Hepatic stellate cell (primary cell): ENCODE measurements at regions not wholly inside any gene's neighbourhood (a gene's known extent, or its start where the extent isn't known, plus 50 kb on each side); places are given as distances from the start of the nearest gene placed in this dataset.
A peak's percentile ranks its signal among the peaks of the same experiment; 100 is the strongest.

Experiments
- DNase-seq: peaks from one replicate; pipeline ENCODE4 v3.0.0; 2011; ENCODE audit warnings: low spot score

DNA sequence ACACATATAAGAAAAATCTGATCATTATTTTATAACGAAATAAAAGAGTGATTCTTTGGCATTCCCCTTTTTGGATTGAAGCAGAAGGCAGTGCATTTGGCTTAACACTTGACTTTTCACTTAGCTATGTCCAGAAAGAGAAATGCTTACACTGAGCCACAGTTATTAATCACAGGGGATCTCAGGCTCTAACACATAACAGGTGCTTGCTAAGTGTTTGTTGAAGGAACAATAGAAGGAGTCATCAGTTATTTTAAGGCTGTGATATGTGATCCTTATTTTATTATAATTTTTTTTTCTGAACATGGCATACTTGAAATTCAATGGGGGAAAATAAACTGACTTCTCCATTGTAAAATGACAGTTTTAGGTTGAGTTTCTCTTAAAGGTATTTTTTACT, 209.5 kb downstream of the UBE2E3 start:
- DNase-seq = no peak

DNA sequence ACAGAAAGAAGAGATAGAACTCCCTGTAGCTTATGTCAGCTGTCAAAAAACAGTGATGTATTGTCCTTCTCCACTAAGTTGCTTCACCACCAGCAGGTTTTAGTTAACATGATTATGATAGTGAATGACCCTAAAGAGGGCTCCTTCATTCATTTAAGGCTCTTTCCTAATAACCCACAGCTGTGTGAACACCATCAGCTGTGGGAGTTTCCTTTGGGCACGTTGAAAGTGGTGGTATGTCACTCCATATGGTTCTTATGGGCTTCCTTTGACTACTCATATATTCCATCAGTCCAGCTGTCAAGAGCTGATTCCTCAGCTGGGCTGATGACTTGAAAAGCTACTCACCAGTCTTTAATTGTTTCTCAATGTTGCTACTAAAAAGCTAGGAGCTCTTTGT, 210.3 kb downstream of the UBE2E3 start:
- no peak for DNase-seq

GRCh38 chr2:181193550-181193949, 213.1 kb downstream of the UBE2E3 start:
- DNase-seq = no peak

- no peak for DNase-seq
Measured at GRCh38 chr2:181196401-181196800, 216.0 kb downstream of the UBE2E3 start.

GRCh38 chr2:181197140-181197760, 216.8 kb downstream of the UBE2E3 start:
- no peak for DNase-seq

GRCh38 chr2:181198183-181198864, 217.9 kb downstream of the UBE2E3 start:
- no peak for DNase-seq

GRCh38 chr2:181203412-181203811, 223.0 kb downstream of the UBE2E3 start:
- DNase-seq = peak; percentile 30

DNA sequence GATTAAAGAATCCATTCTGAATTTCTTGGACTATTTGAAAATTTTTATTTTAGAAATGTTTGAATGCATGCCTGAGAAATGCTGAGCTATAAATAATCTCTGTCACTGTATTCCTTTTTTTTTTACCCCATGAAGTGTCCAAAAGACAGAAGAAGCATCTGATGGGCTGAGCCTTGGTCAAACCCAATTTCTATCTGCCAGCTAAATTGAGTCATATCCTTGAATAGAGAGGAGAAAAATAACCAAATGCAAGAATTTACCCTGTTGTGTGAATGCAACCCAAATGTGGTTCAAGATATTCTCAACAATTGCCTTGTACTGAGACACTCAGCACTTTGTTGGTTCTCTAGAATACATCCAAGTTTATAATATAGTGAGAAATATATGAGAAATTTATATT, 223.5 kb downstream of the UBE2E3 start:
- peak; percentile 1 for DNase-seq

DNA sequence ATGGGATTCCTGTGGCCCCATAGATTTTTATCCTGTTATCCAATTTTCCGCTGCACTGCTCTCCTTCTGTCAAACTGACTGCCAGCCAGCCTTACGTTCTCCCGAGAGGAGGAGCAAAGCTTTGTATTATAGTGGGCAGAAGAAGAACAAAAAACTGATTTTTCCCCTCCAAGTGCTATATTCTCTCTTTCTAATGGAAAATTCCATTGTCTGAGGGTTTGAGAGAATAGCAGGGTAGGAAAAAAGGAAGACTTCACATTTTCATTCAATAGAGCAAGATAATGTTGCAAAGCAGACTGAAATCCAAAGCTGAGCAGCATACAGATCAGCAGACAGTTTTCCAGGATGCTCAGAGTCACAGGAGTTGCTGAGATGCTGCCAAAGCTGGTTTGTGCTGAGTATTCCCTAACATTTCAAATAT, 238.0 kb downstream of the UBE2E3 start:
- no peak for DNase-seq

- no peak for DNase-seq
Measured at GRCh38 chr2:181223234-181223633, 234.0 kb upstream of the ITGA4 start.

DNA sequence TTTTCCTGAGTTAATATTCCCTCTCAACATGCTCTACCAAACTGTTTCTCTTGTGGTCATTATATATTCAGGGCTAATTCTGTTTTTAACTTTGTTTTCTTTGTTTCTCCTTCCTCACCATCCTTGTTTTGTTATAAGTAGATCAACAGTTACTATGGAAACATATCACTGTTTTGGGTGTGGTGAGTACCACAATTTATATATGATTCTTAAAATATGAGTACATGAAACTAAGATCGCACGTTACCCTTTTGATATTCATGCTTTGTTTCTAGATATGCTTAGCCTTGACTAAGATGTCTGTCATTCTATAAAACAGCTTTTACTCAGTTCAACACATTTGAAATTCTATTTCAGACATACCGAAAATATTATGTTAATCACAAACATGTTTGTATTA, 232.3 kb upstream of the ITGA4 start:
- DNase-seq = no peak

DNA sequence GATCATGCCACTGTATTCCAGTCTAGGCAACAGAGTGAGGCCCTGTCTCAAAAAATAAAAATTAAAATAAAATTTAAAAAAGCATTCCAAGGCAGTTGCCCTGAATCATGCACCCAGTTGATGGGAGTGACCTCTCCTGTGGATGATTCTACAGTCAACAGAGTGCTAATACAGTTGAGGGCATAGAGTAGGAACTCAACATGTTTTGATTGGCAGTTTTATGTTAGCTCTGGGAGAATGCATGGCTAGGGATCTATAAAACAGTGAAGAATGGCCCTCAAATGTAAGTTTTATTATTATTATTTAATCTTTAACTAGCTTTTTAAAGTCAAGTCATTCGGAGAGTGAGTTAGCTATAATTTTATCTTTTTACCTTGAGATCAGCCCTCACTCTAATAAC, 228.5 kb upstream of the ITGA4 start:
- DNase-seq = no peak

- DNase-seq = no peak
Measured at GRCh38 chr2:181231151-181231550, 226.0 kb upstream of the ITGA4 start.

DNA sequence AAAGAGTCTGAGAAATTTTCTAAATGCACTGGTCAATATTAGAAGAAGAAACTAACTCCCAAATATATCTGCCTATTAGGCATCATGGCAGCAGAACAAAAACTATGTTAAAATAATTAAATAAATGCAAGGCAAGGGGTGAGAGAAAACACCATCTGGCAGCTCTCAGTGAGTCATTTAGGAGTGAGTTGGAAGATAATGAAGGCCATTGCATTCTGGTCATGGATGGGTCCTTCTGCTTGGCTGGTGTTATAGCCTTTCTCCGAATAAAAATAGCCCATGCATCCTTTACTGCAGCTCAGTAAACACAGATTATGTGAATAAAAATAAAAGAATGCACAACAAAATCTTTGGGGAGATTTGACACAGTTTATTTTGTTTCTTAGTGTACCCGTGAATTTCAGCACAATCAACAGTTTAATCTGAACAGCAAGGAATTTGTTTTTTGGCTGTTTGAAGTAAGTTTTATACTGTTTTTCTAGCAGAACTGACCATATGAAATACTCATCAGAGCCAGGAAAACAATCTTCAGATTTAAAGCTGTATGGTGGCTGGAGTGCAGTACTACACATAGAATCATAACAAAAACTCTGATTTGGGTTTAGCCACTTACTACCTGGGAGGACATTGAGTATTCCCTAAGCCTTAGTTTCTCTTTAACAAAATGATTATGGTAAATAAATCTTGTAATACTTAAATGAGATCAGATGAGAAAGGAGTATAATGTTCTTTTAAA, 225.1 kb upstream of the ITGA4 start:
- peak; percentile 2 for DNase-seq

GRCh38 chr2:181234487-181234891, 222.7 kb upstream of the ITGA4 start:
- DNase-seq = no peak

DNA sequence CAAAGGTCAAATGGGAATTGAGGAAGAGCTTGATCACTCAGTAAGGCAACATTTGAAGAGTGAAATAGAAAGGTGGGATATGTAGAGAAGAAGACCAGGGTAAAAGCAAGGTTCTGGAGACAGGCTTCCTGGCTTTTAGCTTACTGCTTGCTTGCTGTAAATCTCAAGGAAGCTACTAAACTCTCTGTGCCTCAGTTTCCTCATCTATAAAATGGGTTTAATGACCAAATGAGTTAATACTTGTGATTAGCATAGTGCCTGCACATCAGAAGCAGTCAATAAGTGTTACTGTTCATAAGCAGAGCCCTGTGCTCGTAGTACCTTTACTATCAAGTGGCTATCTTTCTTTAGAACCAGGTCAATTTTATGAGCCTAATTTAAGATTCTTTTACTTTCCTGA, 222.2 kb upstream of the ITGA4 start:
- no peak for DNase-seq

GRCh38 chr2:181235683-181236459, 221.3 kb upstream of the ITGA4 start:
- DNase-seq = no peak

- no peak for DNase-seq
Measured at GRCh38 chr2:181239201-181239799, 217.9 kb upstream of the ITGA4 start.

DNA sequence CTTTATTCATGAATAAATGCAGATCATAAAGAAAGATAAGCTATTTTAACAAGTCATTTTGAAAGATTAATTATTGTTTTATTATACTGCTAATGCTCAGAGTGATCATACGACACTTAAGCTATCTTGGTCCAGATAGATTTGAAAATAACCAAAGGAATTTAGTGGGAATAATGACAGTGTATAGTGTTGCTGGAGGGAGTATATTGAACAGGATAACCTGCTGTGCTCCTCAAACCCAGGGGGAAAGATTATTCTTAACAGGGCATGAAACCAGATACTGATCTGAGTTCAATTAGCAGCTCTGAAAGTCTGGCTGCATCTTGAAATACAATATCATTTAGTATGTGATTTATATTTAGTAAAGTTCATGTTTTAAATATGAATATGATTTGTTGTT, 216.3 kb upstream of the ITGA4 start:
- no peak for DNase-seq

GRCh38 chr2:181241366-181241765, 215.8 kb upstream of the ITGA4 start:
- no peak for DNase-seq

GRCh38 chr2:181241797-181242196, 215.4 kb upstream of the ITGA4 start:
- no peak for DNase-seq

DNA sequence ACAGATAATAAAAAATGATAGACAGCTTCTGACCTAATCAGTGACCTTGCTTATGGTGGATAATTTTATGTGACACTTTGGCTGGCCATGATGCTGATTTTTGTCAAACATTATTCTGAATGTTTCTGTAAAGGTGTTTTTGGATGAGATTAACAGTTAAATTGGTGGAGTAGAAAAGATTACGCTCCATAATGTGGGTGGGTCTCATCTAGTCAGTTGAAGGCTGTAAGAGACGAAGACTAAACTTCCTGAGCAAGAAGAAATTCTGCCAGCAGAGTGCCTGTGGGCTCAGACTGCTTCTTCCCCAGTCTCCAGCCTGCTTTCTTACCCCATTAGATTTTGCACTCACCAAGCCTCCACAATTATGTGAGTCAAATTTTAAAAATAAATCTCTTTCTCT, 214.9 kb upstream of the ITGA4 start:
- peak; percentile 1 for DNase-seq
